GM12872 (cell line): ENCODE measurements at regions not wholly inside any gene's neighbourhood (a gene's known extent, or its start where the extent isn't known, plus 50 kb on each side); places are given as distances from the start of the nearest gene placed in this dataset.

ENCODE experiments used
- TF ChIP-seq, protein P1 (sequence below): IDR thresholded peaks from 3 replicates; pipeline ENCODE4 v1.5.1; 2011; ENCODE audit warnings: low read depth, mild to moderate bottlenecking, low read length, moderate library complexity; ENCODE audit not compliant: insufficient read depth

DNA sequence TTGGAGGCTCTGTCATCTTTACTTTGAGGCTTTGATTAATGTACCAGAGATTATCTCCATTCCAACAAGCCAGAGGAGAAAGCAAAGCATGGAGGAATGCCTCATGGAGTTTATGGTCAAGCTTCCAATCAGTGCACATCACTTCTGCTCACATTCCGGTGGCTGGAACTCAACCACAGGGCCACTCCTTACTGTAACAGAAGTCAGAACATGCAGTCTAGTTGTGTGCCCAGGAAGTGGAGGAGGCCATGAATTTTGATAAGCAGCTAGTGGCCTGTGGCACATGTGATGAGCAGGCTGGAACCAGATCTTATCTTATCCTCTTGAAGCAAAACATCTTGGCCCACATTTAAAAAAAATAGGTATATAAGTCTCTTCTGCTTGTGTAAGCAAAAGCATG lies 258.9 kb upstream of the ARHGAP20 start:
- TF ChIP-seq, protein P1, sequence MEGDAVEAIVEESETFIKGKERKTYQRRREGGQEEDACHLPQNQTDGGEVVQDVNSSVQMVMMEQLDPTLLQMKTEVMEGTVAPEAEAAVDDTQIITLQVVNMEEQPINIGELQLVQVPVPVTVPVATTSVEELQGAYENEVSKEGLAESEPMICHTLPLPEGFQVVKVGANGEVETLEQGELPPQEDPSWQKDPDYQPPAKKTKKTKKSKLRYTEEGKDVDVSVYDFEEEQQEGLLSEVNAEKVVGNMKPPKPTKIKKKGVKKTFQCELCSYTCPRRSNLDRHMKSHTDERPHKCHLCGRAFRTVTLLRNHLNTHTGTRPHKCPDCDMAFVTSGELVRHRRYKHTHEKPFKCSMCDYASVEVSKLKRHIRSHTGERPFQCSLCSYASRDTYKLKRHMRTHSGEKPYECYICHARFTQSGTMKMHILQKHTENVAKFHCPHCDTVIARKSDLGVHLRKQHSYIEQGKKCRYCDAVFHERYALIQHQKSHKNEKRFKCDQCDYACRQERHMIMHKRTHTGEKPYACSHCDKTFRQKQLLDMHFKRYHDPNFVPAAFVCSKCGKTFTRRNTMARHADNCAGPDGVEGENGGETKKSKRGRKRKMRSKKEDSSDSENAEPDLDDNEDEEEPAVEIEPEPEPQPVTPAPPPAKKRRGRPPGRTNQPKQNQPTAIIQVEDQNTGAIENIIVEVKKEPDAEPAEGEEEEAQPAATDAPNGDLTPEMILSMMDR, result no peak

DNA sequence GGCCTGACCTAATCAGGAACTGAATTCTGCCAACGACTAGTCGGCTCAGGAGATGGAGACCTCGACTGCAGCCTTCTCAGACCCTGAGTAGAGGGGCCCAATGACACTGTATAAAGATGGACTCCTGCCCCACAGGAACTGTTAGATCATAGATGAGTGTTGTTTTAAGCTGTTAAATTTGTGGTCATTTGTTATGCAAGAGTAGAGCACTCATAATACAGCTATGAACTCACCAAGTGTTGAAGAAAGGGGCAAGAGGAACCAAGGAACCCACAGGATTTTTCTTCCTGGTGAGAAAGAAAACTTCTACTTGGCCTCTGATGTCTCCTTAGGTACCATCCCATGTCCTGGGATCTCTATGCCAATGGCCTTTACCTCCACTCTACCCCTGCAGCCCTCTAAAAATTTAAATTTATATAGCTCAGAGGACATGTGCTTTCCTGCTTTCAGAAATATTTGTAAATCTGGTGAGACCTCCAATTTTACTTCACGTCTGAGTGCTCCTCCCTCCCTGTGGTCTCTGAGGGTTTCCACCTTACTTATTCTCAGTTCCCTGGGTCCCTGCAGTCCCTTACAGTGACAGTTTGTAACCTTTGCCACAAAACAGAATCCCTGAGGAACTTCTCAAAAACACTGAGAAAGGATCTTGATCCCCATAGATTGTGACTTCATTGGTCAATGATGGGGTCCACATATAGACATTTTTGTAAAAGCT lies 256.3 kb upstream of the ARHGAP20 start:
- TF ChIP-seq, protein P1, result no peak

DNA sequence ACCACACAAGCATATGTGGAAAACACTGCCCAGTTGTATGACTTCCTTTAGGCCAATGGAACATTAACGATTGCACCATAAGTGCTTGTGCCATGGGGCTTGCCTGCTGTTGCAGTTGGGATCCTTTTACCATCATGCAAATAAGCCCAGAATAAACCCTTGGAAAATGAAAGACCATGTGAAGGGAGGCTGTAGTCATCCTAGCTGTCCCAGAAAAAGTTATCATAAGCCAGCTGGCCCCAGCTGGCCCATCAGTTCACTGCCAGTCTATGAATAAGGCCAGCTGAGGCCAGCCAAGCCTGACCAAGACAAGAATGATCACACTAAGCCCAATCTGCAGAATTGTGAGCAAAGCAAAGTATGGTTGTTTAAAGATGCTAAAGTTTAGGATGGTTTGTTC lies 253.9 kb upstream of the ARHGAP20 start:
- TF ChIP-seq, protein P1, result no peak

DNA sequence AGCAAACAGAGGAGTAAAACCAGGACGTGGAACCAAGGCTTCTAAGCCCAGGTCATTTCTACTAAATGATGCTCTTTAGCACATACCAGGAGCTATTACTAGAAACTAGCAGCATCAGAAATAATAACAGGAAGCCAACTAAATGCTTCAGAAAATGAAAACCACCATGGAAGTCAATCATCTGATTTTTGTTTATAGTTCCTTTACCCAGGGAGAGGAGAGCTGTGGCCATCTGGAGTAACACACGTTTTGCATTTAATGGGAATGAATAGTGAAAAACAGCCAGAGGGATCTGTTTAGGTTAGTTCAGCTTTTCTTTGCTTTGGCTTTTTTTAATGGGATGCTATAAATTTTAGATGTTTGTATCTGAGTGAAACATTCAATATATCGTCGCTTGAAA lies 250.7 kb upstream of the ARHGAP20 start:
- TF ChIP-seq, protein P1, result no peak

DNA sequence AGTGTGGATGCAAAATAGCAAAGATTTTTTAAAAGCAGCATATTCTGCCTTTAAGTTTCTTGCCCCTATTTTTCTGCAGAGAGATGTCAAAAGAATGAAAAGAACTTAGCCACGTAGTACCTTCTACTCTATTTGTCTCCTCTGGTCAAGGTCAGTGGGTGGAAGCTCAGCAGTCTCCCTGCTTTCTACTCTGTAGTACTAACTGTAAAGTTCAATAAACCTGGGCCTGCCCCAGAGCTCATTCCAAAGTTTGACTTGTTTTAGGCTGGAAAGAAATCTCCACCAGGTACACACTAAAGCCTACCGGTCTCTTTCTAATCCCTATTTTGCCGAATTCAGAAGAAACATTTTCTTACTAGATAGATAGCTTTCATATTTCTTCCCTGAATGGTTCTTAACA lies 247.9 kb upstream of the ARHGAP20 start:
- TF ChIP-seq, protein P1, result no peak

DNA sequence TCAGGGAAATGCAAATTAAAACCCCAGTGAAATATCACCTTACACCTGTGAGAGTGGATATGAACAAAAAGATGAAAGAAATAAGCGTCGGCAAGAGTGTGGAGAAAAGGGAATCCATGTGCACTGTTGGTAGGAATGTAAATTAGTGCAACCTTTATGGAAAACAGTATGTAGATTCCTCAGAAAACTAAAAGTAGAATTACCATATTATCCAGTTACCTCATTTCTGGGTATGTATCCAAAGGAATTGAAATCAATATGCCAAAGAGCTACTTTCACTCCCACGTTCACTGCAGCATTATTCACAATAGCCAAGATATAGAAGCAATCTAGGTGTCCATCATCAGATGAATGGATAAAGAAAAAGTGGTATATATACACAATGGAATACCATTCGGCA lies 246.0 kb upstream of the ARHGAP20 start:
- TF ChIP-seq, protein P1, result no peak

DNA sequence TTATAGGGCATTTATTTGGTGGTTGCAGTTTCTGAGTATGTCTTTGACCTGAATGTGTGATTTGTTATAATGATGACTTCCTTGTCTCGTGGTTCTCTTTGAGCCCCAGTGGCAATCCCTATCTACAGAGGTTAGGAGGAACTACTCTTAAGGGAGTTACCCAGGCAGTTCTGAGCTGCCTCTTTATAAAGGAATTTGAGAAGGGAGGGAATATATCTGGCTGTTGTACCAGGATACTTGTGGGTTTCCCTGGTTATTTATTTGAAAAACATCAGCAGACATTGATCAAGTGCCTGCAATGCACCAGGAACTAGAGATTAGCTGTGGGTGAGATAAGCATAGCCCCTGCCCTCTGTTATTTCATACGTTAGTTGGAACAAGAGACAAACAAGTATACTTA lies 243.5 kb upstream of the ARHGAP20 start:
- TF ChIP-seq, protein P1, result no peak

DNA sequence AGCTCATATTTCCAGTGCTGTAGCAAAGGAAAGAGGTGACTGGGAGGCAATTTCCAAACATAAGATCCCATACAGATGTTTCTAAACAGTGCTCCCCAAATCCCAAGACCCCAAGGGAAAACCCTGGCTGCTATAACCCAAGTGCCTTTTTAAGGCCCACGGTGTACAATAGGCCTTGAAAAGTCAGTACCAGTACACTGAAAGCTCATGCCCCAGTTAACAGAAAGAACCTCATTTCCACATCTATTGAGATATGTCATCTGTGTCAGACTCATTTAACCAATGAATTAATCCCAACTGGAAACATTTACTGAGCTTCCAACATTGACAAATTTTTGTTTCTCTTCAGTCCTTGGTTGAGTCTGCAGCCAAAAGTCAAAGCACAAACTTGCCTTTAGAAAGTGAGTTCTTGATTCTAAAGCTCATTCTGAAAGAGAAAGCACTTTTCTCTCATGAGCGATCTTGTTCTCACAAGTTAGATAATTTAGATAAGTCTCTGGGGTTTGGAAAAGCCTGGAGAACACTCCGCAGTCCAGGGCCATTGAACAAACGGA lies 239.8 kb upstream of the ARHGAP20 start:
- TF ChIP-seq, protein P1, result no peak
